HG03457 (cell line): ENCODE measurements at regions not wholly inside any gene's neighbourhood (a gene's known extent, or its start where the extent isn't known, plus 50 kb on each side); places are given as distances from the start of the nearest gene placed in this dataset.

Source experiments
- ATAC-seq: cut with Tn5 transposase; IDR thresholded peaks from one replicate; pipeline ENCODE4 v1.9.1; 2021; ENCODE audit warnings: moderate number of reproducible peaks; ENCODE audit not compliant: unreplicated experiment

DNA sequence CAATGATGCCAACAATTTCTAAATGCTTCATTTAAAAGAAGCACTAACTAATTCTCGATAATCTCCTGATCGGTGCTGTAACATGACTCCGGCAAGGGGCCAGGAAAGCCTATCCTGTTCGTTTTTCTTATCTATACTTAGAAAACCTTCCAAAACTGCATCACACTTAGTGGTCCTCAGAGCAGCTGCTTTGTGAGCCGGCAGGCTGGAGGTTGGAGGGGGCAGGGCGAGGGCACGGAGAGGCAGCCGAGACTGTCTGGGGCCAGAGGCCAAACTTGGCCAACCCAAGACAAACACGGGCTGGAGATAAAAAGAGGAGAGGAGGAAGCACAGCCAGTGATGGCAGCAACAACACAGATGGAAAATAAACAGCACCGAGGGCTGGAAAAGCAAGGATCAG is 455.7 kb downstream of the BCOR start:
- ATAC-seq, result no peak

DNA sequence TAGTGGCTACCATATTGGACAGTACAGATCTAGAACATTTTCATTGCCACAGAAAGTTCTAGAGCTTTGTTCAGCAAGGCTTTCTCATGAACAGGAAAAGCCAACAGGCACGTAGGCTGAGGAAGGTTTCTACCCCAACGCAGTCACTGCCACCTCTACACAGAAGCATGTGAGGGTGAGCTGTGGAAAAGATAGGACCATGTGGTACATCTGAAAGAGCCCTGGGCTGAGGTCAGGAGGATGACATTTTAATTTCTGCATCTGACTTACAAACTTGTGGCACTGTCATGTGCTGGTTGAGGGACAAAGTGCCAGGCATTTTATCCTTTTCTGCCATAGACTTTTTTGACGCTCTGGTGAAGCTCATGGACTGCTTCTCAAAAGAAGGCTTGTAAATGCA is 454.2 kb downstream of the BCOR start:
- no peak for ATAC-seq

DNA sequence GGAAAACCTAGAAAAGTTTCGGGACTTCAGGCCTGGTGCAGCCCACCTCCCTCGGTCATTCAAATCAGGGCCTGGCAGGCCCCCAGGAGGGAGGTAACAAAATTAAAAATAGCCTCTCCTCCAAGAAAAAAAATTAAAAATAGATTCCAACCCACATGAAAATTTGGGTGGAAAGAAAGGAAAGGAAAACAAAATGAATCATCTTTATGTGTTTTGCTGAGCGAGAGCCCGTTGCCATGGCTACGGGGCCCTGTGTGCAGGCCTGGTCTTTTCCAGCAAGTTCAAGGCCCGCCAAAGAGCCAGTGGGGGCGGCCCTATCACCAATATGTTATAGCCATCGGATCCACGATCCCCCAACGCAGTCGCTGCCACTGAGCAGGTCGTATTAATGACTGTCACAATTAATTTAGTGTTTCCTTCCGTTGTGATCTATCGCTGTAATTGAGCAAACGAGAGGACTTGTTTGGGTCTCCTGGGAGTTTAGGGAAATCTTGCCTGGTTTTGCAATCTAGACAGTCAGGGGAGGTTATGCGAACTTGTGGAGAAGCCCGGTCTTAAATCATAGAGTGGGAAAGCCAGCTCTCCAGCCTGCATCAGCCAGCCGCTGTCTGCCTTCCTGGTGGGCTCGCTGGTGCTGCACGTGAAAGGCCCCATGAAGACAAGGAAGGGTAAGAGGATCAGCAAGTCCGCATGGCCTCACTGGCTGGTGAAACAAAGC is 452.4 kb downstream of the BCOR start:
- ATAC-seq, result no peak

DNA sequence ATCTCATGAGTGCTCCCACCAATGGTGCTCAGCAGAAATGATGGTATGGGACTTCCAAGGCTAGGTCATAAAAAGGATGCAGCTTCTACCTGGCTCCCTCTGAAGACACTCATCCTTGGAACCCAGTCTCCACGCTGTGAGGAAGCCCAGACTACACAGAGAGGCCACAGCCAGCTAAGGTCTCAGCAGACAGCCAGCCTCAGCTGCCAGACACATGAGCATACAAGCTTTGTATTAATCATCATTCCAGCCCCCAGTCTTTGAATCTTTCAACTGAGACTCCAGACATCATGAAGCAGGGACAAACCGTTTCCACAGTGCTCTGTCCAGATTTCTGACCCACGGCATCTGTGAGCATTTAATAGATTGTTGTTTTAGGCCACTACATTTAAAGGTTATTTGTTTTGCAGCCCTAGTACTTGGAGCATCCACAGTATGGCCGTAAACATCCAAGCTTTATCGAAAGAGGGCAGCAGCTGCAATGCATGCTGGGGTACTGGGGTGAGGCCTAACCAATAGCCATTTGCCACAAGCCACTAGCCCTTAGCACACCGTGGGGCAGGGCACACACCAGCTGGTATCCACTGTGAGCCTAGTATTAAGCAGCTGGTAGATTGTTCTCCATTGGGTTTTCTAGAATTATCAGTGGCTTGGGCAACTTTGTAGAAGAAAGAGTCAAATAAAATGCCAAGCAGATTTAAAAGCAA is 449.1 kb downstream of the BCOR start:
- ATAC-seq, result no peak

- ATAC-seq, result no peak
Observed at GRCh38 chrX:39650768-39651347, 446.9 kb downstream of the BCOR start.

DNA sequence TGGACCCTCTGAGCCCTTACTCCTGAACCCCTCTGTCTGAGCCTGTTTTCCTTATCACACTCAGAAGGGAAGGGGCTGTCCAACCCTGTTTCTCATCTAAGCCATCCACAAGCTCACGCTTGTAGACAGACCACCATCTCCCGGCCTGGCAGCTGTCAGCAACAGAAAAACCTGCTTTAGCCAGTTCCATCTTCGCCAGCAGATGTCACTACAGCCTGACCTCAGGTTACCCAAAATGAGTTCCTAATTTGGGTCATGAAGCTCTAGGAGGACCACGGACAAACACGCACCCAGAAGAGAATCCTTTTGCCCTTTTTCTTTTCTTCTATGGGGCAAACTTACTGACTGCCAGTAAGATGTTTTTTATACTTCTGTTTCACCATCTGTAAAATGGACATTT is 445.4 kb downstream of the BCOR start:
- no peak for ATAC-seq

GRCh38 chrX:39653691-39654090 is 444.1 kb downstream of the BCOR start:
- no peak for ATAC-seq

- ATAC-seq, result no peak
Observed at GRCh38 chrX:39654183-39654925, 443.4 kb downstream of the BCOR start.

DNA sequence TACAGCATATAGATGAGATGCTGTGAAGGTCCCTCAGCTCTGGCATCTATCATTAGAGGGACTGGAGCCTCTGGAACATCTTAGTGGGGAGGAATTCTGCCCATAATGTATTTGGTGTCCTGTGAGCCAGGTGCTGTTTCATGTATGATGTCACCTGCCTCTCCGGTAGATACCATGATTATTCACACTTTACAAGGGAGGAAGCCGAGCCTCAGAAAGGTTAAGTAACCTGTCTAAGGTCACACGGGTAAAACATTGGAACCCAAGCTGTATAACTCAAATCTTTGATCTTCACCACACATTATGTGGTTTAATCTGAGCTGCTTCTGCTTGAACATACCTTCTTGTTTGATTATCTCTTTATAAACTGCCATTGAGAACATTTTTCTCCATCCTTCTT is 442.8 kb downstream of the BCOR start:
- no peak for ATAC-seq

DNA sequence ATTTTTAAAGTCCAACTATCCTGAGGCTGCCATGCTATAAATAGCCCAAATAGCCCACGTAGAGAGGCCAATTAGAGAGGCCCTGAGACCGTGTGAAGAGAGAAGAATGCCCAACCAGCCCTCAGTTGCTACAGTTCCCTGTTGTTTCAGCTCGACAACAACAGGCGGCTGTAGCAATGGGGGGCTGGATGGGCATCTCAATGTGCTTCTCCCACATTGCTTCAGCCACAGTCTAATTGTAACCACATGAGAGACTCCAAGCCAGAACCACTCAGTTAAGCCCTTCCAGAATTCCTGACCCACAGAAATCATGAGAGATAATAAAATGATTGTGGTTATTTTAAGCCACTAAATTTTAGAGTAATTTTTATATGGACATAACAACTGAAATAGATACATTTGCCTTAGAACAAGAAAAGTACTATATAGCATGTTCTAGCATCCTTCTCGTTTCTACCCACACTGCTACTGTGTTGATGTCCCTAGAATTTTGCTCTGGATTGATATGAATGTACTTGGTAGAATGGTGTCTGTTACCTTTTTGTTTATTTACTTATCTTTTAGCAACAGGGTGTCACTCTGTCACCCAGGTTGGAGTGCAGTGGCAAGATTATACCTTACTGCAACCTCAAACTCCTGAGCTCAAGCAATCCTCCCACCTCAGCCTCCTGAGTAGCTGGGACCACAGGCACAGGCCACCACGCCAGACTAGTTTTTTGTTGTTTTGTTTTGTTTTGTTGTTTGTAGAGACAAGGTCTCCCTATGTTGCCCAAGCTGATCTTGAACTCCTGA is 436.4 kb downstream of the BCOR start:
- no peak for ATAC-seq

DNA sequence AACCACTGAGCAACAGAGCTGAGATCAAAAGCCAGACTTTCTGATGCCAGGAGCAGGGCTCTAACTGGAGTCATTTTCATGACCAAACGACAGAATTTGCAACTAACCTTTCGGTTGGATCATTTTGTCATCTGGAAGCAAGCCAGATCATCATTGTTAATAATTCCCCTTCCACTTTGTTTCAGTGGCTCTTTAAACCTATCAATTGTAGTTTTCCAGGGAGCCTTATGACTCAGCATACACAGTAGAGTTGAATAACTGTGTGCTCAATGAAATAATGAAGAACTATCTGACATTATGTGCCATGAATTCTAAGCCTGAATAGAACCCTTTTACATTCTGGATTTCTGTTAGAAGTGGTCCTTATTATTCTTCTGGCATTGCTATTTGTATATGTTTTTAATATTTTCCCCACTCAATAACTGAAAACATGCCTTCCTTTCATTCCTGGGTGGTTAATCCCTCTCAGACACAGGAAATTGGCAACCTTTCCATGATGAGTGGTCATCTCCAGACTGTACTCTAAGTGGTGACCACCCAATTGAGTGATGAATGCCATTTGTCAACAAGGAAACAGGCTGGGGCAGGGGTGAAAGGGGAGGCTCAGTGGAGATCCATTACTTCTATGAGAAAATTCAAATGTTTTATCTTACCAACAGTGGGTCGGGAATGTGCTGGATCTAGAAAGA is 431.8 kb downstream of the BCOR start:
- ATAC-seq, result no peak

GRCh38 chrX:39667191-39667590 is 430.6 kb downstream of the BCOR start:
- no peak for ATAC-seq

DNA sequence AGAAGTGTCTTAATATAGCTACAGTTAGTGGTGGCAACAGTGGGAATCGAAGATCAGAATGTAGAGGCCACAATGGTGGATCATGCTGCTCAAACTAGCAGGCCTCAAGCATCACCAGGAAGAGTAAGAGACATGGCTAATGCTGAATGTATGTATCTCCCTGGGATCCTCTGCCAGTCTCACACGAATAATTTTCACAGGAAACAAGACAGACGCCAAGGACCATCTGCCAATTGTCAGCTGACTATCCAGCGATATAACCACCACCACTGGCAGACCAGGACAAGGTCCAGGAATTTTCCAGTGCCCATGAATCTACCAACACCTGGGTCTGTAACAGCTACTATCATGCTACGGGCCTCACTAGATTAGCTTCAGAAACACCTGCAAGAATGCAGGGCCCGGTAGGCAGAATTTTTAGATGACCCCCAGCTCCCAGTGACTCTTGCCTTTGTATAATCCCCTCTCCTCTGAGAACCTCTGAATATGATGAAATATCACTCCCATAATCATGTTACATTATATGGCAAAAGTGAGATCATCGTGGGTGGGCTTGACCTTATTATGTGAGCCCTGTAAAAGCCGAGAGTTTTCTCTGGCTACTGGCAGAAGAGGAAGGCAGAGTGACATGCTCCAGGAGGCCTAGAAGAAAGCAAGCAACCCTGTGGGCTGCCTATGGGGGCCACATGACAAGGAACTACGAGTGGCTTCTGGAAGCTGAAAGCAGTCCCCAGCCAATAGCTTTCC is 429.8 kb downstream of the BCOR start:
- no peak for ATAC-seq

DNA sequence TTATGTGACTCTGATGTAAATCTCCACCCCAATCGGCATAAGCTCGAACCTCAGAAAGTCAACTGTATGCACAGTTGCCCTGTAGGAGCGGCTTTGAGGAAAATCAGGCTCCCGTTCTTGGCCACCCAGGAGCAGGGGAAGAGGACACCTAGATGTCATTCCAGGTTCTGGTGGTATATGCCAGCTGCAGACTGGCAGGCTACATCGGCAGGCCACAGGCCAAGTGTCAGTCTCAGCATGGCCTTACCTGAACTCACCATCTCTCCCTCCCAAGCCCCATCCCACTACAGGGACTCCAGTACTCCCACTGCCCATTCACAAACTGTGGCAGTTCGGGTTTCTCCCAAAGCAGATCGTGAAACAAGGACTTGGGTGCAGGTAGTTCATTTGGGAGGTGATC is 428.1 kb downstream of the BCOR start:
- ATAC-seq, result no peak

DNA sequence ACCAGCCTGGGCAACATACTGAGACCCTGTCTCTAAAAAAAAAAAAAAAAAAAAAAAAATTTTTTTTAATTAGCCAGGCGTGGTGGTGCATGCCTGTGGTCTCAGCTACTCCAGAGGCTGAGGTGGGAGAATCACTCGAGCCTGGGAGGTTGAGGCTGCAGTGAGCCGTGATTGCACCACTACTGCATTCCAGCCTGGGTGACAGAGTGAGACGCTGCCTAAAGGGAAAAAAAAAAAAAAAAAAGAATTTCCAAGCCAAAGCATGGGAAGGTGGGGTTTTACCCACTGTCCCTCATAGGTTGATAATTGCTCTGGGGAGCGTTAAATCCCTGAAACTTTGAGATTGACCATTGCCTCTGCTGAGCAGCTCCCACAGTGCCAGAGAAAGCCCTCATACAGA is 427.5 kb downstream of the BCOR start:
- no peak for ATAC-seq

- ATAC-seq, result no peak
Observed at GRCh38 chrX:39672405-39672804, 425.4 kb downstream of the BCOR start.

GRCh38 chrX:39674490-39675161 is 423.1 kb downstream of the BCOR start:
- no peak for ATAC-seq

GRCh38 chrX:39675162-39675553 is 422.6 kb downstream of the BCOR start:
- no peak for ATAC-seq

- no peak for ATAC-seq
Observed at GRCh38 chrX:39675619-39676018, 422.1 kb downstream of the BCOR start.
